BJ (cell line): ENCODE measurements at regions not wholly inside any gene's neighbourhood (a gene's known extent, or its start where the extent isn't known, plus 50 kb on each side); places are given as distances from the start of the nearest gene placed in this dataset.

Source experiments
- CTCF ChIA-PET: fragments of 350-600 bp; formaldehyde crosslinking; extraction: SDS; loops from one replicate; lab custom pipeline; 2021; ENCODE audit warnings: antibody characterized with exemption, inconsistent platforms; lab: Yijun Ruan, JAX
- POLR2A ChIA-PET: fragments of 300-600 bp; sonication (Branson Sonifier 250); formaldehyde crosslinking; extraction: SDS; loops from one replicate; lab custom pipeline; 2021; ENCODE audit warnings: antibody characterized with exemption; lab: Charles Lee
- DNase-seq: peaks from one replicate; pipeline ENCODE4 v3.0.0-alpha.2; 2011; ENCODE audit warnings: low read depth
- H3K27me3 ChIP-seq: 2 replicates; pipeline ENCODE4 v1.6.0; 2011; ENCODE audit warnings: low read length; ENCODE audit not compliant: control insufficient read depth, insufficient read depth
- H3K36me3 ChIP-seq: 2 replicates; pipeline ENCODE4 v1.5.1; 2011; ENCODE audit warnings: low read length; ENCODE audit not compliant: control insufficient read depth, insufficient read depth
- H3K4me3 ChIP-seq: 2 replicates; pipeline ENCODE4 v1.5.1; 2011; ENCODE audit warnings: low read depth, mild to moderate bottlenecking, control low read depth, low read length
- TF ChIP-seq, protein P1 (sequence below): IDR thresholded peaks from 2 replicates; pipeline ENCODE4 v1.5.1; 2011; ENCODE audit warnings: low read depth, mild to moderate bottlenecking, control low read depth, inconsistent platforms, low read length, moderate library complexity; ENCODE audit not compliant: insufficient read depth

DNA sequence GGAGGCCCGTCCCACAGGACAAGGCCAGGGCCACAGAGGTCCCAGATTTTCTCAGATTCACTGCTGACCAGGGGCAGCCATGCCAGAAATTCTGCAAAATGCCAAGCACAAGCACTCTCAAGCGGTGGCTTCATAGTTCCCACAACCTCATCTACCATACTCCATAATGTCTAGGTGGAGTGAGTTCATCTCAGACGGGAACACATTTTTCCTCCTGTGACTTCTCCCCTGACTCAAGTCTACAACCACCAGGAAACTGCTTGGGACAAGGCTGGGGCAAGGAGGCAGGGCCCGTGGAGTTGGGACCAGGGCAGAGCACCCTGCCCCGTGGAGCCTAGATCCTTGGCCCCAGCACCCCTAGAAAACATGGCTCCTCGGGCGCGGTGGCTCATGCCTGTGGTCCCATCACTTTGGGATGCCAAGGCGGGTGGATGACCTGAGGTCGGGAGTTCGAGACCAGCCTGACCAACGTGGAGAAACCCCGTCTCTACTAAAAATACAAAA is 150.7 kb upstream of the HAAO start:
- no peak for DNase-seq
- TF ChIP-seq, protein P1, sequence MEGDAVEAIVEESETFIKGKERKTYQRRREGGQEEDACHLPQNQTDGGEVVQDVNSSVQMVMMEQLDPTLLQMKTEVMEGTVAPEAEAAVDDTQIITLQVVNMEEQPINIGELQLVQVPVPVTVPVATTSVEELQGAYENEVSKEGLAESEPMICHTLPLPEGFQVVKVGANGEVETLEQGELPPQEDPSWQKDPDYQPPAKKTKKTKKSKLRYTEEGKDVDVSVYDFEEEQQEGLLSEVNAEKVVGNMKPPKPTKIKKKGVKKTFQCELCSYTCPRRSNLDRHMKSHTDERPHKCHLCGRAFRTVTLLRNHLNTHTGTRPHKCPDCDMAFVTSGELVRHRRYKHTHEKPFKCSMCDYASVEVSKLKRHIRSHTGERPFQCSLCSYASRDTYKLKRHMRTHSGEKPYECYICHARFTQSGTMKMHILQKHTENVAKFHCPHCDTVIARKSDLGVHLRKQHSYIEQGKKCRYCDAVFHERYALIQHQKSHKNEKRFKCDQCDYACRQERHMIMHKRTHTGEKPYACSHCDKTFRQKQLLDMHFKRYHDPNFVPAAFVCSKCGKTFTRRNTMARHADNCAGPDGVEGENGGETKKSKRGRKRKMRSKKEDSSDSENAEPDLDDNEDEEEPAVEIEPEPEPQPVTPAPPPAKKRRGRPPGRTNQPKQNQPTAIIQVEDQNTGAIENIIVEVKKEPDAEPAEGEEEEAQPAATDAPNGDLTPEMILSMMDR: no peak
- Histone ChIP-seq H3K27me3 (no peaks in the 10 kb centered on the region), H3K36me3 (no peaks in the 10 kb centered on the region), H3K4me3 (no peak overlapping the region)
- CTCF ChIA-PET: interaction anchor here (0.8 to 6.7 kb wide), 4 partner anchors 11 to 84 kb away, joined by 3 to 72 read pairs (median 8); no protein-coding TSS in a partner anchor
- POLR2A ChIA-PET: no interaction called here

DNA sequence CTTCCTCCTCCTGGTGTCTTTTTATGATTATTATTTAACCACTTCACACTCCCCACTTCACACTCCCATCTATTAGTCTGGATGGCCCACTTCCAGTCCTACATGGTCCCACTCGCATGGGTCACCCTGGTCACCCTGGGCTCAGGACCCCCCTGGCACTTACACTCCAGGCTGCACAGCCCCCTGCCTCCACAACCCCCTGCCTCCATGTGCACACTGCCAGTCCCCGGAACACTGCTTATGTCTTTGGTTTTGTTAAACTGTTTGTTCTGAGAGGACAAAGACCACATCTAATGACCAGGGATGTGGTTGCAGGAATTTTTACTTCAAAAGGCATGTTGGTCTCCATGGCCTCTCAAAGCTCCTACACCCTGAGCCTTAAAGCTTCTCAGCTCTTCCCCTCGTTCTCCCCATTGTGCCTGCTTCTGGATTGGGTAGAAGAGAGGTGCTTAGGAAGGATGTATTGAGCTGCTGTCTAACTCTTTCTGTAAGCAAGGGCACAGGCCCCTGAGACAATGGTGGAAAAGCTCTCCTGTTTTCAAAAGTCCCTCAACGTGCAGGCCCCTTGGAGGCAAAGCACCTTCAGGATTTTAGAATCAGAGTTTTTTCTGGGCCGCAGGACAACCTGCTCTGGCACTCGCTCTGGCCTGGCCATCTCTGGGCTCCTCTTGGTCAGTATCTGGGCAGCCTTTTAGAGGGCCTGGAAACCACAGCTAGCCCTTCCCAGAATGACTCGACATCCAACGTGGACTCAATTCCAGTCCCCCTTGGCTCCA is 150.0 kb upstream of the HAAO start:
- no peaks in the 10 kb centered on the region for H3K27me3 ChIP-seq
- ChIA-PET CTCF (interaction anchor here (0.8 to 6.7 kb wide), 3 partner anchors 10 to 84 kb away, joined by 3 to 72 read pairs (median 11); no protein-coding TSS in a partner anchor), POLR2A (no interaction called here)
- no peak overlapping the region for H3K4me3 ChIP-seq
- no peak for DNase-seq
- TF ChIP-seq, protein P1: no peak
- no peaks in the 10 kb centered on the region for H3K36me3 ChIP-seq

DNA sequence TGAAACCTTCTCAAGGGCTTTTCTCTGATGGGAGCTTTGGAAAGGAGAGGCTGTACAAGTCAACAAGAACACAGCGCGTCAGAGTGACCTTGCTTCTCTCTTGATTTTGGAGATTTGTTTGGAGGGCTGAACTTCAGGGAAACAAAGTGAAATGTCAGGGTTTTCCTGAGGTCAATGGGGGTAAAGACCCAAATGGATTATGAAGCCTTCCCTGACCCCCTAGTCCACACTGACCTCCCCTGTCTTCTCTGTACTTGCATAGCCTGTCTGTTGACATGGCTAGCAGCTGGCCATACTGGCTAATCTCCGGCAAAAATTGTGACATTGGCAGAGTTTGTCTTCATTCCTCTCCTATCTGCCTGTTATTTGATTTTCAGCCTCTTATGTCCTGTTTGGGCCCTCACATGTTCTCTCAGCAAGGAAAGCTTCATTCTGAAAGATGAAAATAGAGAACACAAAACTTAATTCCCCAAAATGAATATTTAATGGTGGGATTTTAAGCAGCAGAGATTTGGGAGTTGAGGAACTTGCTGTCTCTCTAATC is 149.3 kb upstream of the HAAO start:
- POLR2A ChIA-PET: no interaction called here
- TF ChIP-seq, protein P1: no peak
- no peaks in the 10 kb centered on the region for H3K27me3 ChIP-seq
- no peak overlapping the region for H3K4me3 ChIP-seq
- CTCF ChIA-PET: interaction anchor here (1.3 kb wide), 1 partner anchor 285 kb away, joined by 3 read pairs; the partner anchor contains the start of gene ZFP36L2
- DNase-seq: no peak
- no peaks in the 10 kb centered on the region for H3K36me3 ChIP-seq

DNA sequence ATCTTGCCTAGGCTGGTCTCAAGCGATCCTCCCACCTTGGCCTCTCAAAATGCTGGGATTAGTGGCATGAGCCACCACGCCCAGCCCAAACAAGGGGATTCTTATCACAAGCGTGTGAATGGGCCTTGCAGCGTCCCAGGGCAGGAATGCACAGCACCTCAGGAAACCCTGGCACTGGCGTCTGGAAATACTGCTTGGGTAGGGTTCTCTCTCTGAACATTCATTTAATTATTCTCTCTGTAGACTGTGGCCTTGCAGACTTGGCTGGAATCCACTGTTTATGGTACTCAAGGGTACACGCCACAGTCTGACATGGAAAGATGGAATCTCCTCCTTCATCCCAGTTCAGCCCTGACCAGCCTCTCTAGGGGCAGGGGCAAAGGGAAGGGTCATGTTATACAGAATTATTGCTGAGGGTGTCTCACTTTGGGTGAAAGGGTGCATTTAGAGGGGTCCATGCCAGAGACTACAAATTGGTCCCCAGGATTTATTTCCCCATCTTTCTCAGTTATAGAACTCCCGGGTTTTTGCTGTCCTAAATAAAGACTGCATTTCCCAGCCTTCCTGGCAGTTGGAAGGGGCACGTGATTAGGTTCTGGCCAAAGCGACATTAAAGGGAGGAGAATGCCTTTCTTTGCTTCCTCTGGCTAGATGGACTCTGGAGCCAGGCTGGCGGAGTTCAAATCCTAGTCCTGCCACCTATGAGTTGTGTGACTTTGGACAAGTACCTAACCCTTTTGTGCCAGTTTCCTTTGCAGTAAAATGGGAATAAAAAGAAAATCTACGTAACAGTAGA is 147.2 kb upstream of the HAAO start:
- CTCF ChIA-PET: interaction anchor here (0.9 kb wide), 1 partner anchor 110 kb away, joined by 4 read pairs; no protein-coding TSS in a partner anchor
- no peaks in the 10 kb centered on the region for H3K27me3 ChIP-seq
- no peak overlapping the region for H3K4me3 ChIP-seq
- POLR2A ChIA-PET: no interaction called here
- TF ChIP-seq, protein P1: no peak
- no peak for DNase-seq
- H3K36me3 ChIP-seq: no peaks in the 10 kb centered on the region
